Mammary epithelial cell (primary cell): ENCODE measurements at regions not wholly inside any gene's neighbourhood (a gene's known extent, or its start where the extent isn't known, plus 50 kb on each side); places are given as distances from the start of the nearest gene placed in this dataset.

Experiments used
- CTCF ChIP-seq, 2 donors: IDR thresholded peaks in 1 of 2; conservative IDR thresholded peaks in 1 of 2; 2 replicates each; pipeline ENCODE4 v1.5.1; 2011 to 2012; ENCODE audit warnings: inconsistent platforms in 2 of 2, low read length in 2 of 2, mild to moderate bottlenecking in 2 of 2, control low read depth in 1 of 2, low read depth in 1 of 2; ENCODE audit not compliant: insufficient read depth in 1 of 2; ENCODE audit errors: extremely low read depth in 1 of 2
- EZH2 ChIP-seq: IDR thresholded peaks from 2 replicates; pipeline ENCODE4 v1.6.1; 2012; ENCODE audit warnings: low read length, inconsistent platforms, borderline replicate concordance

GRCh38 chr18:25531207-25531606 is 179.2 kb upstream of the ZNF521 start:
- TF ChIP-seq CTCF (conservative IDR thresholded peaks at IDR 0.05 in 1 of 2, IDR thresholded peaks at IDR 0.05 in 1 of 2; ENCODE audit: extremely low read depth in 1 of 2, insufficient read depth in 1 of 2, low read depth in 1 of 2, low read length in 2 of 2): no peak
- TF ChIP-seq EZH2: no peak
